Smooth muscle cell (in vitro differentiated cells): ENCODE measurements at regions not wholly inside any gene's neighbourhood (a gene's known extent, or its start where the extent isn't known, plus 50 kb on each side); places are given as distances from the start of the nearest gene placed in this dataset.

Source experiments
- DNase-seq: peaks from one replicate; lab custom pipeline; 2025; ENCODE audit not compliant: unreplicated experiment; lab: John Stamatoyannopoulos, UW
- H2AFZ ChIP-seq: fragments of 200-600 bp; sonication (generic); 2 replicates; pipeline ENCODE4 v1.6.0; 2016; ENCODE audit warnings: antibody characterized with exemption, low read depth, mild to moderate bottlenecking
- H3F3A ChIP-seq: fragments of 200-600 bp; sonication (generic); 2 replicates; pipeline ENCODE4 v1.6.0; 2017; ENCODE audit warnings: antibody characterized with exemption, low read depth
- H3K27ac ChIP-seq: fragments of 200-600 bp; sonication (generic); 2 replicates; pipeline ENCODE4 v1.5.1; 2016; ENCODE audit warnings: low read depth, mild to moderate bottlenecking
- H3K27me3 ChIP-seq: fragments of 200-600 bp; sonication (generic); 2 replicates; pipeline ENCODE4 v1.6.1; 2016; ENCODE audit warnings: low read depth, mild to moderate bottlenecking
- H3K36me3 ChIP-seq: fragments of 200-600 bp; sonication (generic); 2 replicates; pipeline ENCODE4 v1.5.1; 2016; ENCODE audit warnings: low read depth
- H3K4me1 ChIP-seq: fragments of 200-600 bp; sonication (generic); 2 replicates; pipeline ENCODE4 v1.5.1; 2016; ENCODE audit warnings: low read depth
- H3K4me2 ChIP-seq: fragments of 200-600 bp; sonication (generic); 2 replicates; pipeline ENCODE4 v1.6.0; 2016; ENCODE audit warnings: mild to moderate bottlenecking
- H3K4me3 ChIP-seq: fragments of 200-600 bp; sonication (generic); 2 replicates; pipeline ENCODE4 v1.5.1; 2016; ENCODE audit warnings: mild to moderate bottlenecking
- H3K79me2 ChIP-seq: fragments of 200-600 bp; sonication (generic); 2 replicates; pipeline ENCODE4 v1.6.0; 2016; ENCODE audit warnings: low read depth, mild to moderate bottlenecking
- H3K9ac ChIP-seq: fragments of 200-600 bp; sonication (generic); 2 replicates; pipeline ENCODE4 v1.6.0; 2016; ENCODE audit warnings: low read depth
- H3K9me3 ChIP-seq: fragments of 200-600 bp; sonication (generic); replicated peaks from 2 replicates; pipeline ENCODE4 v1.5.1; 2016; ENCODE audit warnings: low read depth
- H4K20me1 ChIP-seq: fragments of 200-600 bp; sonication (generic); 2 replicates; pipeline ENCODE4 v1.6.0; 2016; ENCODE audit warnings: low read depth
- WGBS: methylation state at CpG from one replicate; pipeline ENCODE4 v1.1.7; 2016; ENCODE audit warnings: low lambda C conversion rate; 5-methylcytosine and 5-hydroxymethylcytosine counted together
- TF ChIP-seq, protein P1 (sequence below): fragments of 200-600 bp; sonication (generic); IDR thresholded peaks from 2 replicates; pipeline ENCODE4 v1.5.1; 2017; ENCODE audit warnings: borderline replicate concordance, mild to moderate bottlenecking, antibody characterized with exemption; ENCODE audit not compliant: insufficient read depth, poor library complexity, severe bottlenecking

DNA sequence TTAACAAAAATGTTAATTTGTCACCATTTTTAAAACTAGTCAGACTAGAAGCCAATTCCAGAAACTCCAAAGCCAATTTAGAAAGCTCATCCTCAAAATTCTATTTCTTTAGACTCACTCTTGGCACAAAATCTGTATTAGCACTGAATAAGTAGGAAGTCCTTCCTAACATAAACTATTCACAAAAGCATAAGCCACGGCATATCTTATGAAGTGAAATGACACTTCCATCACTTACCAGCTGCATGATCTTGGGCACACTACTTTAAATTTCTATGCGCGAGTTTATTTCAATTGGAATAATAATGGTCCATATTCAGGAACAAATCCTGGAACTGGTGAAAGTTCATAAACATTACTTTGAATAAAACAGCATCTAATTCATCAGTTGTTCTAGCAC lies 1544.0 kb downstream of the TECRL start:
- over 99% methylated on average over 3 of the region's 3 CpGs for WGBS
- H3K36me3 ChIP-seq, result no peaks in the 10 kb centered on the region
- H3K9me3 ChIP-seq, result no peaks in the 10 kb centered on the region
- H4K20me1 ChIP-seq, result no peaks in the 10 kb centered on the region
- TF ChIP-seq, protein P1, sequence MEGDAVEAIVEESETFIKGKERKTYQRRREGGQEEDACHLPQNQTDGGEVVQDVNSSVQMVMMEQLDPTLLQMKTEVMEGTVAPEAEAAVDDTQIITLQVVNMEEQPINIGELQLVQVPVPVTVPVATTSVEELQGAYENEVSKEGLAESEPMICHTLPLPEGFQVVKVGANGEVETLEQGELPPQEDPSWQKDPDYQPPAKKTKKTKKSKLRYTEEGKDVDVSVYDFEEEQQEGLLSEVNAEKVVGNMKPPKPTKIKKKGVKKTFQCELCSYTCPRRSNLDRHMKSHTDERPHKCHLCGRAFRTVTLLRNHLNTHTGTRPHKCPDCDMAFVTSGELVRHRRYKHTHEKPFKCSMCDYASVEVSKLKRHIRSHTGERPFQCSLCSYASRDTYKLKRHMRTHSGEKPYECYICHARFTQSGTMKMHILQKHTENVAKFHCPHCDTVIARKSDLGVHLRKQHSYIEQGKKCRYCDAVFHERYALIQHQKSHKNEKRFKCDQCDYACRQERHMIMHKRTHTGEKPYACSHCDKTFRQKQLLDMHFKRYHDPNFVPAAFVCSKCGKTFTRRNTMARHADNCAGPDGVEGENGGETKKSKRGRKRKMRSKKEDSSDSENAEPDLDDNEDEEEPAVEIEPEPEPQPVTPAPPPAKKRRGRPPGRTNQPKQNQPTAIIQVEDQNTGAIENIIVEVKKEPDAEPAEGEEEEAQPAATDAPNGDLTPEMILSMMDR, result no peak
- H3K79me2 ChIP-seq, result no peaks in the 10 kb centered on the region
- no peak overlapping the region for H3K9ac ChIP-seq
- H3K27ac ChIP-seq, result no peak overlapping the region
- H3K4me2 ChIP-seq, result no peak overlapping the region
- H3K4me1 ChIP-seq, result no peaks in the 10 kb centered on the region
- no peak for DNase-seq
- H3K27me3 ChIP-seq, result no peaks in the 10 kb centered on the region
- no peak overlapping the region for H2AFZ ChIP-seq
- H3K4me3 ChIP-seq, result no peak overlapping the region
- H3F3A ChIP-seq, result no peaks in the 10 kb centered on the region

DNA sequence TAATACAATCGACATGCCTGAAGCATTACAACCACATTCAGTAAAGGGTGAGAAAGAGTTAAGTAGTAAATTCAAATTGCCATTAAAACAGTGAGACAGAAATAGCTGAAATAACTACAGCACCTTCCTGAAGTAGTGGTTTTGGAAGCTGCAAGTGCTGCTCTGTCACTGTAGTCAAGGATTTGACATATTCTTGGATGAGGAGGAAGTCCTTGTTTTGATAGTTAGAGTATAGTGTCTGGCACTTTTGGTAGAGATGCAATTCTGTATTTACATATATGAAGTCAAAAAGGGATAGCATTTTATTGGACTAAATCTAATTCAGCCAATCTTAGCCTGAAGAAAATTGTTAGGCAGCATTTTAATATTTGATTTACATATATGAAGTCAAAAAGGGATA lies 1559.6 kb downstream of the TECRL start:
- no peak overlapping the region for H2AFZ ChIP-seq
- H4K20me1 ChIP-seq, result no peaks in the 10 kb centered on the region
- no peaks in the 10 kb centered on the region for H3F3A ChIP-seq
- TF ChIP-seq, protein P1, result no peak
- no peaks in the 10 kb centered on the region for H3K4me1 ChIP-seq
- no peak overlapping the region for H3K9ac ChIP-seq
- no peaks in the 10 kb centered on the region for H3K27me3 ChIP-seq
- H3K27ac ChIP-seq, result no peak overlapping the region
- no peak overlapping the region for H3K4me3 ChIP-seq
- no peaks in the 10 kb centered on the region for H3K9me3 ChIP-seq
- DNase-seq, result no peak
- no peak overlapping the region for H3K4me2 ChIP-seq
- H3K36me3 ChIP-seq, result no peaks in the 10 kb centered on the region
- 84% methylated on average over 1 of the region's 1 CpG for WGBS
- no peaks in the 10 kb centered on the region for H3K79me2 ChIP-seq

DNA sequence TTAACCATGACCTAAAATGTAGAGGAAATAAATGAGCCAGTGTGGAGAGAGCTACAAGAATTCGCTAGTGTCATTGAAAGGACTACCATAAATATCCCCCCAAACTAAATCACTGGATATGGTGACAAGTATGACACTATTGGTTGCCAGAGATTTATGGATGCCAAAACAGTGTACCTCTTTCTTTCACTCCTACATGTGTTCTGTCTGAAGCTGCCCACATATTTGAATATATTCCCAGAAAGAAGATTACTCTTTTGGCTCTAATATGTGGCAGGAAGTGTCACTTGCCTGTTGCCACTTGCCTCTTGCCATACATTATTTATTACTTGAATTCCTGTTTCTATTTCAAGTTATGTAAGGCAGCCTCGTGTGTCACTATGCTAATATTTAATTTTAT lies 1573.6 kb downstream of the TECRL start:
- Histone ChIP-seq H4K20me1 (no peaks in the 10 kb centered on the region), H3K27ac (no peak overlapping the region), H3K79me2 (no peaks in the 10 kb centered on the region), H3F3A (no peaks in the 10 kb centered on the region), H3K4me2 (no peak overlapping the region), H3K9ac (no peak overlapping the region), H3K4me3 (no peak overlapping the region), H2AFZ (no peak overlapping the region), H3K4me1 (no peaks in the 10 kb centered on the region), H3K36me3 (no peaks in the 10 kb centered on the region), H3K9me3 (no peaks in the 10 kb centered on the region), H3K27me3 (no peaks in the 10 kb centered on the region)
- 77% methylated on average over 2 of the region's 2 CpGs for WGBS
- no peak for DNase-seq
- TF ChIP-seq, protein P1, result no peak

DNA sequence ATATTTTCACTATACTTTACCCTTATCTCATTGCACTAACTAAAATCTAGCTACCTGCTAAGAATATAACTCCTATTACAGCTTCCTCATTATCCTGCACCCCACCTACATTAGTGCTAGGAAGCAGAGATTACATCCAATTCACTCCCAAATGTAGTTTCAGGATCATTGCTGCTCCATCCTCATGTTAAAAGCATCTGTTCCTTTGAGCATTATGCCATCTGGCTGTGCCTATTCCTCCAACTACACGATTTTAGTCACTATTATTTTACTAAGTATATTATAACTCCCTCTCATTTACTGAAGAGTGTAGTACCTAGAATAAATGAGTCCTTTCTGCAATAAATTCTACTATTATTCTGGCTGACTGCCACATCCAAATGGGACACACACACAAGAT lies 1586.9 kb downstream of the TECRL start:
- no peak overlapping the region for H3K4me2 ChIP-seq
- H2AFZ ChIP-seq, result no peak overlapping the region
- H3K27me3 ChIP-seq, result no peaks in the 10 kb centered on the region
- no peak overlapping the region for H3K9ac ChIP-seq
- no peaks in the 10 kb centered on the region for H3K9me3 ChIP-seq
- H3K79me2 ChIP-seq, result no peaks in the 10 kb centered on the region
- no peaks in the 10 kb centered on the region for H4K20me1 ChIP-seq
- 62% methylated on average over 1 of the region's 1 CpG for WGBS
- no peaks in the 10 kb centered on the region for H3K4me1 ChIP-seq
- TF ChIP-seq, protein P1, result no peak
- H3K27ac ChIP-seq, result no peak overlapping the region
- no peak overlapping the region for H3K4me3 ChIP-seq
- no peaks in the 10 kb centered on the region for H3F3A ChIP-seq
- DNase-seq, result no peak
- no peaks in the 10 kb centered on the region for H3K36me3 ChIP-seq
